K562 (cell line): ENCODE measurements at regions not wholly inside any gene's neighbourhood (a gene's known extent, or its start where the extent isn't known, plus 50 kb on each side); places are given as distances from the start of the nearest gene placed in this dataset.

Experiments used
- ELF1 ChIP-seq: fragments of 200-800 bp; sonication (Bioruptor generic); IDR thresholded peaks from 2 replicates; pipeline ENCODE4 v1.6.1; 2016; ENCODE audit warnings: missing genetic modification characterization, missing compliant biosample characterization
- FOSL1 ChIP-seq: fragments of 200-800 bp; sonication (Bioruptor generic); conservative IDR thresholded peaks from 2 replicates; pipeline ENCODE4 v1.6.1; 2016; ENCODE audit warnings: missing genetic modification characterization, missing compliant biosample characterization
- JUN ChIP-seq, 2 experiments: sonication (generic) in 1 of 2; formaldehyde crosslinking in 1 of 2; IDR thresholded peaks; 2 replicates each; pipeline versions ENCODE4 v1.6.1 to v1.8.0; 2012 to 2022; ENCODE audit warnings: borderline replicate concordance in 2 of 2, mild to moderate bottlenecking in 2 of 2, improper control_type of control experiment in 1 of 2, low read depth in 1 of 2, low read length in 1 of 2, missing genetic modification reagents in 1 of 2
- RAD21 ChIP-seq, 2 experiments: fragments of 250-450 bp in 1 of 2; fragments of 450-650 bp in 1 of 2; sonication (Bioruptor Pico) in 1 of 2; formaldehyde crosslinking in 1 of 2; IDR thresholded peaks in 1 of 2; conservative IDR thresholded peaks in 1 of 2; 2 replicates each; pipeline versions ENCODE4 v1.4.0 to v1.8.0; 2020 to 2022; ENCODE audit warnings: mild to moderate bottlenecking in 2 of 2, moderate library complexity in 1 of 2

DNA sequence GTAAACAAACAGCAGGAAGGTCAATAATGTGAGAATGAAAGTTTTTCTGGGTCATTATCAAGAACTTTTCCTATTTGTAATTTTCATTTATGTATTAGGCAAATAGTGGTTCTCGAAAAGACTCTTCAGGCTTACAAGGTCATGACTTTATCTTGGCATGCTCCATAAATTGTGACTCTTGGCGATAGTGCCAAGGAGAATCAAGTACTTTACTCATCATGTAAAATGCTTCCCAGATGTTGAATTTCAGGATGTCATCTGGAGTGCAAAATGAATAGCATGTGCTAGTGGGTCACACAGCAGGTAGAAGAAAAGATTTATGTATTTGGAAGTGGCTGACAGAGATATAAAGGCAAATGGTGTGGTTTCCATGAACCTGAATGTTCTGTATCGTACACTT is 1492.7 kb upstream of the PCDH20 start:
- TF ChIP-seq ELF1 (tag) (no peak), RAD21 (CRISPR knock-in tag; conservative IDR thresholded peaks at IDR 0.05 in 1 of 2, IDR thresholded peaks at IDR 0.05 in 1 of 2) (no peak), FOSL1 (tag) (no peak), JUN (IDR thresholded peaks at IDR 0.05; ENCODE audit: borderline replicate concordance, low read depth, low read length) (no peak), JUN (CRISPR knock-in tag; IDR thresholded peaks at IDR 0.05; ENCODE audit: borderline replicate concordance) (no peak)
